Breast epithelium (tissue), 4 donors: ENCODE measurements at regions not wholly inside any gene's neighbourhood (a gene's known extent, or its start where the extent isn't known, plus 50 kb on each side); places are given as distances from the start of the nearest gene placed in this dataset.

Experiments
- DNase-seq, 2 donors: peaks; one replicate each; pipeline ENCODE4 v3.0.0-alpha.2; 2019; ENCODE audit warnings: low spot score in 2 of 2
- H3K27ac ChIP-seq, 2 donors: fragments of 200-600 bp; sonication (generic) in 1 of 2; one replicate each; pipeline ENCODE4 v1.5.1; 2016 to 2019; ENCODE audit warnings: mild to moderate bottlenecking in 1 of 2
- H3K27me3 ChIP-seq, 2 donors: fragments of 200-600 bp; sonication (generic) in 1 of 2; one replicate each; pipeline versions ENCODE4 v1.5.1 to v1.6.0; 2017 to 2019; ENCODE audit warnings: control low read depth in 1 of 2, mild to moderate bottlenecking in 1 of 2
- H3K36me3 ChIP-seq: fragments of 200-600 bp; one replicate; pipeline ENCODE4 v1.5.1; 2019
- H3K4me1 ChIP-seq, 2 donors: fragments of 200-600 bp; sonication (generic); one replicate each; pipeline ENCODE4 v1.5.1; 2016 to 2019; ENCODE audit warnings: control low read depth in 1 of 2
- H3K4me3 ChIP-seq, 3 donors: fragments of 200-600 bp; sonication (generic); 1 replicate in 2 of 3; 2 replicates in 1 of 3; pipeline ENCODE4 v1.5.1; 2016 to 2019; ENCODE audit warnings: mild to moderate bottlenecking in 3 of 3, moderate library complexity in 2 of 3
- H3K9me3 ChIP-seq, 2 donors: fragments of 200-600 bp; sonication (generic) in 1 of 2; one replicate each; pipeline ENCODE4 v1.5.1; 2016 to 2019; ENCODE audit warnings: control low read depth in 1 of 2
- CTCF ChIP-seq, 3 donors: fragments of 450-650 bp; IDR thresholded peaks; one replicate each; pipeline ENCODE4 v1.5.1; 2016 to 2017; ENCODE audit warnings: antibody characterized with exemption in 3 of 3, mild to moderate bottlenecking in 3 of 3, moderate library complexity in 3 of 3
- POLR2A ChIP-seq: fragments of 450-650 bp; IDR thresholded peaks from one replicate; pipeline ENCODE4 v1.6.1; 2016; ENCODE audit warnings: antibody characterized with exemption, mild to moderate bottlenecking, moderate library complexity
- POLR2AphosphoS5 ChIP-seq, 3 donors: sonication (generic); formaldehyde crosslinking; IDR thresholded peaks; one replicate each; pipeline ENCODE4 v1.6.1; 2017; ENCODE audit warnings: antibody characterized with exemption in 3 of 3
- intact Hi-C: fragments of 100-400 bp; cut with DNase I; formaldehyde crosslinking; loops from one replicate; pipeline ENCODE4 v1.15.1; 2023; ENCODE audit warnings: low total_unique reads

- H3K4me1 ChIP-seq: no peaks in the 10 kb centered on the region
- H3K27ac ChIP-seq: no peak overlapping the region
- no peaks in the 10 kb centered on the region for H3K9me3 ChIP-seq
- no peak for TF ChIP-seq POLR2A
- no peak for TF ChIP-seq CTCF (IDR thresholded peaks at IDR 0.05)
- TF ChIP-seq POLR2AphosphoS5 (IDR thresholded peaks at IDR 0.05): no peak
- DNase-seq: no peak
- H3K36me3 ChIP-seq: no peaks in the 10 kb centered on the region
- H3K27me3 ChIP-seq: no peaks in the 10 kb centered on the region
- intact Hi-C loops: no loop called here
- H3K4me3 ChIP-seq: no peak overlapping the region
These were observed 90.9 kb upstream of the WDR11 start for GRCh38 chr10:120760253-120760652.

DNA sequence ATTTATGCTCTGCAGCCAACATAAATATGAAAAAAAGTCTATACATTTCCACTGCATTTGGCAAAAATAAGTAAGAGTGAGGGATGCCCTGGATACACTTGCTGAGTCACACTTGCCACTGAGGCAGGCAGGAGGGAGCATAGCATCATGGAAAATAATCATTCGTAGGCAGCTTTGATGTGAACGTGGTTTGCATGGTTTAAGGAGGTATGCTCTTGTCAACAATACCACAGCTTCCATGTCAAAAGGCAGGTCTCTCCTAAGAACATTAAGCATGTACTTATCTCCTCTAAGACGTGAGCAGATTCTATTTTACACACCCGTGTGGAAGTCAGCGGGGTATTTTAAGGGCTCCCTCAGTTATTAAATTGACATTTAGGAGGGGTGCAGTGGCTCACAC, 89.2 kb upstream of the WDR11 start:
- Histone ChIP-seq H3K9me3 (no peaks in the 10 kb centered on the region), H3K27ac (no peak overlapping the region), H3K4me3 (no peak overlapping the region), H3K36me3 (no peaks in the 10 kb centered on the region), H3K27me3 (no peaks in the 10 kb centered on the region), H3K4me1 (no peaks in the 10 kb centered on the region)
- no peak for DNase-seq
- intact Hi-C loops: no loop called here
- TF ChIP-seq POLR2A: no peak
- TF ChIP-seq CTCF (IDR thresholded peaks at IDR 0.05): no peak
- no peak for TF ChIP-seq POLR2AphosphoS5 (IDR thresholded peaks at IDR 0.05)

DNA sequence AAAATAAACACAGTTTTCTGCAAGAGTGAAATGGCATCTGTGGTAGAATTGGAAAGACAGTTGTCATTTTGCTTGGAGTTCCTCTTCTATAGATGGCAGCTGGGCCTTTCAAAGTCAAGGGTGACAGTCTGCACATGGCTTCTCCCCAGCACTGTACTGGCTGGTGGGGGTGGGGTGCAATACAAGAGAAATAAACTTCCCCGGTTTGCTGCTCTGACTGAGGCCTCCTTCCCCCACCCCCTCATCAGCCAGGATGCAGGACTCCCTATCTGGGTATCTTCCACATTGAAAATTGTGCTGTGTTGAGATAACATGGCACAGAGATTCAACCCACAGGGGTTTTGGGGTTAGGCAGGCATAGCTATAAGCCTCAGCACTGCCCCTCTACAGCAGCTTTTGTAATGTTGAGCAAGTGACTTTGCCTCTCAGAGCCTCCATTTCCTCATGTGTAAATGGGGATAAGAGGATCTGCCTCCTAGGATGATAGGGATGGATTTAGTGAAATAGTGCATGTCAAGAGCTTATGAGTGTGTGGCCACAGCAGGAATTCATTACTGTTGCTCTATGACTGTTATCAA, 85.8 kb upstream of the WDR11 start:
- Histone ChIP-seq H3K27me3 (no peaks in the 10 kb centered on the region), H3K4me1 (no peaks in the 10 kb centered on the region), H3K36me3 (no peaks in the 10 kb centered on the region), H3K9me3 (no peaks in the 10 kb centered on the region), H3K27ac (no peak overlapping the region), H3K4me3 (no peak overlapping the region)
- intact Hi-C loops: no loop called here
- no peak for TF ChIP-seq POLR2A
- no peak for TF ChIP-seq POLR2AphosphoS5 (IDR thresholded peaks at IDR 0.05)
- no peak for TF ChIP-seq CTCF (IDR thresholded peaks at IDR 0.05)
- no peak for DNase-seq

- Histone ChIP-seq H3K27me3 (no peaks in the 10 kb centered on the region), H3K4me3 (no peak overlapping the region), H3K27ac (no peak overlapping the region), H3K36me3 (no peaks in the 10 kb centered on the region), H3K4me1 (no peaks in the 10 kb centered on the region), H3K9me3 (no peaks in the 10 kb centered on the region)
- intact Hi-C loops: no loop called here
- TF ChIP-seq POLR2A: no peak
- no peak for TF ChIP-seq CTCF (IDR thresholded peaks at IDR 0.05)
- no peak for TF ChIP-seq POLR2AphosphoS5 (IDR thresholded peaks at IDR 0.05)
- no peak for DNase-seq
These were observed 82.9 kb upstream of the WDR11 start for GRCh38 chr10:120768227-120768626.

GRCh38 chr10:120770496-120770895, 80.7 kb upstream of the WDR11 start:
- no peaks in the 10 kb centered on the region for H3K4me1 ChIP-seq
- no peaks in the 10 kb centered on the region for H3K36me3 ChIP-seq
- H3K4me3 ChIP-seq: no peak overlapping the region
- no peak for TF ChIP-seq CTCF (IDR thresholded peaks at IDR 0.05)
- TF ChIP-seq POLR2AphosphoS5 (IDR thresholded peaks at IDR 0.05): no peak
- no peak for TF ChIP-seq POLR2A
- no peaks in the 10 kb centered on the region for H3K9me3 ChIP-seq
- DNase-seq: no peak
- H3K27ac ChIP-seq: no peak overlapping the region
- H3K27me3 ChIP-seq: no peaks in the 10 kb centered on the region
- intact Hi-C loops: no loop called here
